HG03460 (cell line): ENCODE measurements at regions not wholly inside any gene's neighbourhood (a gene's known extent, or its start where the extent isn't known, plus 50 kb on each side); places are given as distances from the start of the nearest gene placed in this dataset.

ENCODE experiments used
- ATAC-seq: cut with Tn5 transposase; IDR thresholded peaks from one replicate; pipeline ENCODE4 v1.9.1; 2021; ENCODE audit not compliant: unreplicated experiment

- ATAC-seq = no peak
Measured at GRCh38 chr5:98700730-98701129, 72.7 kb upstream of the RGMB start.

- ATAC-seq = no peak
Measured at GRCh38 chr5:98705841-98706240, 67.6 kb upstream of the RGMB start.

DNA sequence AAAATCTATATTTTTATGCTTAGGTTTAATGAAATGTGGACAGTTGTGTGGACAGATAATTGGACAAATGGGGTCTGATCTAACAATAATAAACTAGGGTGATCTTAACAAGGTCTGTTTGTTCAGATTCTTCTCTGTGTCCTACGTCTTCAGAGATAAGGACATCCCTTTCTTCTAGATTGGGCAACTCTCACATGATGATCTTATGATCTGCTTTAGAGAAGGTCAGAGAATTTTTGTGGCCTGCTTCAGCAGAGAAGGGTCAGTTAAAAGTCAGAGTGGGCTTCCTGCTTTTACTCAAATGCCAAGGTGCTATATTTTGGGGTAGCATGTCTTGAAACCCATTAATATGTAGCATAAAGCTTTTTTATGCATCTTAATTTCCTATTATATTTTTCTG, 63.8 kb upstream of the RGMB start:
- no peak for ATAC-seq

- no peak for ATAC-seq
Measured at GRCh38 chr5:98713027-98713426, 60.4 kb upstream of the RGMB start.

DNA sequence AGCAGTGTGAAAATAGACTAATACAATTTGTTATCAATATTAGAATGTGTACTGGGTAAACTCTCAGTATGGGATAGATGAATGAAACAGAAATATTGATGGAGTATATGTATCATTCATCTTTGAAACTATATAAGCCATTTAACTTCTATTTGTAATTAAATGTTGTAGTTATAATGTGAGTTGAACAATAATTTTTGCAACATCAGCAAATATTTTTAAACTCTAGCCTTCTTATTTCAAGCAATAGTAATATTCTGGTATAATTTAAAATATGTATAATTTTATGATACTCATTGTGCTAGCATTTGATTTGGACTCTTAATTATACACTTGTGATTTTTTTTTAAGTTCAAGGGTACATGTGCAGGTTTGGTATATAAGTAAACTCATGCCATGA, 59.6 kb upstream of the RGMB start:
- ATAC-seq = no peak

DNA sequence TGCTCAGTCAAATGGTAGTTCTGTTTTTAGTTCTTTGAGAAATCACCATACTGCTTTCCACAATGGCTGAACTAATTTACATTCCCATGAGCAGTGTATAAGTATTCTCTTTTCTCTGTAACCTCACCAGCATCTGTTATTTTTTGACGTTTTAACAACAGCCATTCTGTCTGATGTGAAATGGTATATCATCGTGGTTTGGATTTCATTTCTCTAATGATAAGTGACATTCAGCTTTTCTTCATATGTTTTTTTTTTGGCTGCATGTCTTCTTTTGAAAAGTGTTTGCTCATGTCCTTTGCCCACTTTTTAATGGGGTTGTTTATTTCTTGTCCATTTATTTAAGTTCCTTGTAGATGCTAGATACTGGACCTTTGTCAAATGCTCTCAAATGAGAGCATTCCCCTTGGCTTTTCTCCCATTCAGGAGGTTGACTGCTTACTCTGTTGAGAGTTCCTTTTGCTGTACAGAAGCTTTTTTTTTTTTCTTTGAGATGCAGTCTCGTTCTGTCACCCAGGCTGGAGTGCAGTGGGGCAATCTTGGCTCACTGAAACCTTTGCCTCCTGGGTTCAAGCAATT, 58.7 kb upstream of the RGMB start:
- no peak for ATAC-seq

DNA sequence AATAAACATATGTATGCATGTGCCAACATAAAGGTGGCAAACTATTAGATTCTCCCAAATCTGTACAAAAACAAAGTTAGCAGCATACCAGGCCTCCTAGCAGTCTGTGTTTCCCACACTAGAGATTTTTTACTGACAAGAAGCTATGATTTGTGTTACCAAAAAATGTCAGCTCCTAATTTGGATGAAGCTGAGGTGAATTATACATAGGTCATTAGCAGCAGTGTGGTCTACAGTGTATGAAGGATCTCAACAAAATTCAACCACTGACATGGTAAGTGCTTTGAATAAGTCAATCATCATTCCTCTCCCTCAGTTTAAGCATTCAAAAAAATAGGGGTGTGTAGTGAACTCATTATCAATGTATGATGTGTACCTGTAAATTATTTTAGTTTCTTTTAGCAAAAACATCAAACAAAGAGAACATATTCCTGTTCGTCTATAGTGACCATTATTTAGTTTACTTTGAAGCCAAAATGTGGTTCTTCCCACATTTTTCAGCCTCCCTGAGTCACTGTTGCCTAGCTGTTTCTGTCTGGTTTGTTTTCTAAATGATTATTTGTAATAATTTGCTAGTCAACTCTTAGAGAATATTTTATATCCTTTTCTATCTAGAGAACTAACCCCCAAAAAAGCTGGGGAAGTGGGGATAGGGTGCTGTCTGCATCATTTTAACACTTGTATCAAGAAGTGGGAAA, 52.1 kb upstream of the RGMB start:
- no peak for ATAC-seq

GRCh38 chr5:98722188-98722587, 51.3 kb upstream of the RGMB start:
- no peak for ATAC-seq

DNA sequence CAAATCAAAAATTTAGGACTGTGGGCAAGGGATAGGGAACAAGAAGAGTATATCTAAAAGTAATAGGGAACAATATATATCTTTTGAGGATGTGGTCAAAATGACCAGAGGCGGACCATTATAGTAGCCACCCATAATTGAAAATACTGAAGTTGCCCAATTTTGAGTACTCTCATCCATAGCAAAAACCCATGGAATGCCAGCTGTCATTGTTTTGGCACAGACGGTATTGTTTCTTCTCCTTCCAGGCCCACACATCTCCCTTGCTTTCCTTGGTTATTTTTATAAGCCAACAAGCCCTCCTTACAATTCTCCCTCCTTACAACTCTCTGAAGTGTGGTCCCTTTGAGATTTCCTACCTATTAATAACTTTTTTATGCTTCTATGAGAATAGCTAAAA, 50.4 kb upstream of the RGMB start:
- ATAC-seq = no peak
